ENCODE measurements at regions not wholly inside any gene's neighbourhood (a gene's known extent, or its start where the extent isn't known, plus 50 kb on each side); places are given as distances from the start of the nearest gene placed in this dataset.

GRCh38 chr4:17329046-17329445 is 182.8 kb downstream of the QDPR start:
- H3K9me3 ChIP-seq: no peaks in the 10 kb centered on the region
- H3K4me3 ChIP-seq: no peak overlapping the region
- H3K4me1 ChIP-seq: peaks cover 0 to 6% (median 0%) of the 10 kb centered on the region in 4 donors
- DNase-seq: no peak
- no peak for TF ChIP-seq POLR2A (IDR thresholded peaks at IDR 0.05)
- no peak for TF ChIP-seq CTCF (IDR thresholded peaks at IDR 0.05)
- TF ChIP-seq EP300 (IDR thresholded peaks at IDR 0.05; ENCODE audit: low read depth): no peak
- TF ChIP-seq POLR2AphosphoS5 (IDR thresholded peaks at IDR 0.05): no peak
- 43 to 69% methylated on average over 1 of the region's 1 CpG for WGBS, 2 donors (ENCODE audit: low coverage in 1 of 2)
- H3K27me3 ChIP-seq: no peaks in the 10 kb centered on the region
- no peak overlapping the region for H3K27ac ChIP-seq
- in situ Hi-C loops (cut with MboI; ENCODE audit: low pct_ligation_motif_present in 1 of 4, low pct_unique_long_range_greater_than_20kb in 1 of 4, low sequenced_read_pairs in 3 of 4): loop anchor here in 2 of 4 donors (10.0 to 25.0 kb wide), 2 partner anchors 1034 to 1042 kb away; no protein-coding TSS in a partner anchor
- H3K36me3 ChIP-seq: no peaks in the 10 kb centered on the region
- intact Hi-C loops (cut with DNase I; ENCODE audit: low total_unique reads): no loop called here

GRCh38 chr4:17328141-17328815 is 183.6 kb downstream of the QDPR start:
- H3K36me3 ChIP-seq: no peaks in the 10 kb centered on the region
- H3K27me3 ChIP-seq: no peaks in the 10 kb centered on the region
- no peak for DNase-seq
- in situ Hi-C loops (cut with MboI; ENCODE audit: low pct_ligation_motif_present in 1 of 4, low pct_unique_long_range_greater_than_20kb in 1 of 4, low sequenced_read_pairs in 3 of 4): loop anchor here in 2 of 4 donors (10.0 to 25.0 kb wide), 2 partner anchors 1033 to 1041 kb away; no protein-coding TSS in a partner anchor
- TF ChIP-seq POLR2A (IDR thresholded peaks at IDR 0.05) (no peak), POLR2AphosphoS5 (IDR thresholded peaks at IDR 0.05) (no peak), CTCF (IDR thresholded peaks at IDR 0.05) (no peak), EP300 (IDR thresholded peaks at IDR 0.05; ENCODE audit: low read depth) (no peak)
- H3K4me3 ChIP-seq: no peak overlapping the region
- intact Hi-C loops (cut with DNase I; ENCODE audit: low total_unique reads): no loop called here
- 44 to 55% methylated on average over 5 of the region's 5 CpGs for WGBS, 2 donors (ENCODE audit: low coverage in 1 of 2)
- H3K27ac ChIP-seq: no peak overlapping the region
- no peaks in the 10 kb centered on the region for H3K9me3 ChIP-seq
- peaks cover 0 to 9% (median 0%) of the 10 kb centered on the region in 4 donors for H3K4me1 ChIP-seq

- in situ Hi-C loops (cut with MboI; ENCODE audit: low pct_ligation_motif_present in 1 of 4, low pct_unique_long_range_greater_than_20kb in 1 of 4, low sequenced_read_pairs in 3 of 4): loop anchor here in 2 of 4 donors (10.0 to 25.0 kb wide), 2 partner anchors 1033 to 1040 kb away; no protein-coding TSS in a partner anchor
- intact Hi-C loops (cut with DNase I; ENCODE audit: low total_unique reads): no loop called here
- no peak overlapping the region for H3K4me3 ChIP-seq
These were observed 184.3 kb downstream of the QDPR start for GRCh38 chr4:17327591-17327990.

More at GRCh38 chr4:17327591-17327990, 184.3 kb downstream of the QDPR start:
- TF ChIP-seq POLR2AphosphoS5 (IDR thresholded peaks at IDR 0.05): no peak
- no peak for TF ChIP-seq CTCF (IDR thresholded peaks at IDR 0.05)
- TF ChIP-seq POLR2A (IDR thresholded peaks at IDR 0.05): no peak
- no peak for TF ChIP-seq EP300 (IDR thresholded peaks at IDR 0.05; ENCODE audit: low read depth)
- no peaks in the 10 kb centered on the region for H3K27me3 ChIP-seq
- H3K9me3 ChIP-seq: no peaks in the 10 kb centered on the region
- H3K4me1 ChIP-seq: peaks cover 0 to 9% (median 0%) of the 10 kb centered on the region in 4 donors
- H3K36me3 ChIP-seq: no peaks in the 10 kb centered on the region
- 61% methylated on average over 6 of the region's 6 CpGs; no CpG with 5 or more reads in 1 of the 2 donors for WGBS, 2 donors (ENCODE audit: low coverage in 1 of 2)
- DNase-seq: no peak
- no peak overlapping the region for H3K27ac ChIP-seq
